Kidney tubule cell (primary cell): ENCODE measurements at regions not wholly inside any gene's neighbourhood (a gene's known extent, or its start where the extent isn't known, plus 50 kb on each side); places are given as distances from the start of the nearest gene placed in this dataset.
A peak's percentile ranks its signal among the peaks of the same experiment; 100 is the strongest.
"Not testable (repeated sequence)": the region's sequence is repeated elsewhere in the genome, so short reads cannot be mapped to it uniquely, and the experiment has no call there.

Experiments used
- DNase-seq: peaks from one replicate; pipeline ENCODE4 v3.0.0-alpha.2; 2018; ENCODE audit warnings: low spot score

DNA sequence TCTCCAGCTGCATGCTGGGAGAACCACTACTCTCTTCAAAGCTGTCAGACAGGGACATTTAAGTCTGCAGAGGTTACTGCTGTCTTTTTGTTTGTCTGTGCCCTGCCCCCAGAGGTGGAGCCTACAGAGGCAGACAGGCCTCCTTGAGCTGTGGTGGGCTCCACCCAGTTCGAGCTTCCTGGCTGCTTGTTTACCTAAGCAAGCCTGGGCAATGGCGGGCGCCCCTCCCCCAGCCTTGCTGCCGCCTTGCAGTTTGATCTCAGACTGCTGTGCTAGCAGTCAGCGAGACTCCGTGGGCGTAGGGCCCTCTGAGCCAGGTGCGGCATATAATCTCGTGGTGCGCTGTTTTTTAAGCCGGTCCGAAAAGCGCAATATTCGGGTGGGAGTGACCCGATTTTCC lies 215.0 kb downstream of the STIM2 start:
- DNase-seq: not testable (repeated sequence)

DNA sequence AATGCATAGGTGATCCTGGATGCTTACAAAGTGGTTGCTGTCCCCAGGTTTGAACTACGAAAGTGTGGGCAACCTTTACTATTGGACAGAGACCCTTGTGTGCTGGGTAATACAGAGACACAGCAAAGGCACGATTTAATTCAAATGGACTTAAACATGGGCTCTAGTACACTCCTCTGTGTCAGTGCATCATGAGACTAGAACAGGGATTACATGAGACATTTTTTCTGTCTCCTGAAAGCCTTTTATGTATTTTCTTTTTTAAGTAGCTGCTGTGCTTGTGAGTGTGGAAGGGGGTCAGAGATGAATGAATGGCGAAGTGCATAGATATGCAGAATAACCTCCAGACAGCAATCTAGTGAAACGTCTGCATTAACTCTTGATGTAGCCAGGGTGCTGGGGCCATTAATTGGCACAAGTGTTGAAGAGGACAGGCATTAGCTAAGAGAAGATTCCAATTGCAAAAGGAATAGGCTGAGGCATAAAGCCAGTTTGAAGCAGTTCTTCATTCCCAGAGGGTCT lies 218.4 kb downstream of the STIM2 start:
- DNase-seq: no peak

GRCh38 chr4:27081675-27082586 lies 221.3 kb downstream of the STIM2 start:
- no peak for DNase-seq

DNA sequence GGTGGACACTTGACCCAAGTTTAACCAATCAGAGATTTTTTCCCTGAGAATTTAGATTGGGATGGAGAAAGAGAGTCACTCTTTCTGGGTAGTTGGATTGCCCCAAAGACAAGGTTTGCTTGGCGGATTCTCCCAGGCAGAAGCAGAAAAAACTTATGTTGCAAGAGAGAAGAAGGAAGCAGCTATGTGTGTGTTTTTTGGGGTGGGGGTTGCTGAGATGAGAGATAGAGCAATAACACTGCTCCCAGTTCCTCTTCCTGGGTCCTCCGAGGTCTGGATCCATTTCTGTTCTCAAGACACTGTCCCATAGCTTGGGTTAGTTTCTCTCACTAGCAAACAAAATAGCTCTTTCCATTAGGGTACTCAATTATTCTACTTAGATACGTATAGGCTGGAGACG lies 222.1 kb downstream of the STIM2 start:
- DNase-seq: no peak

GRCh38 chr4:27084685-27085361 lies 224.2 kb downstream of the STIM2 start:
- DNase-seq: peak; percentile 17

GRCh38 chr4:27085396-27085795 lies 224.8 kb downstream of the STIM2 start:
- DNase-seq: no peak

DNA sequence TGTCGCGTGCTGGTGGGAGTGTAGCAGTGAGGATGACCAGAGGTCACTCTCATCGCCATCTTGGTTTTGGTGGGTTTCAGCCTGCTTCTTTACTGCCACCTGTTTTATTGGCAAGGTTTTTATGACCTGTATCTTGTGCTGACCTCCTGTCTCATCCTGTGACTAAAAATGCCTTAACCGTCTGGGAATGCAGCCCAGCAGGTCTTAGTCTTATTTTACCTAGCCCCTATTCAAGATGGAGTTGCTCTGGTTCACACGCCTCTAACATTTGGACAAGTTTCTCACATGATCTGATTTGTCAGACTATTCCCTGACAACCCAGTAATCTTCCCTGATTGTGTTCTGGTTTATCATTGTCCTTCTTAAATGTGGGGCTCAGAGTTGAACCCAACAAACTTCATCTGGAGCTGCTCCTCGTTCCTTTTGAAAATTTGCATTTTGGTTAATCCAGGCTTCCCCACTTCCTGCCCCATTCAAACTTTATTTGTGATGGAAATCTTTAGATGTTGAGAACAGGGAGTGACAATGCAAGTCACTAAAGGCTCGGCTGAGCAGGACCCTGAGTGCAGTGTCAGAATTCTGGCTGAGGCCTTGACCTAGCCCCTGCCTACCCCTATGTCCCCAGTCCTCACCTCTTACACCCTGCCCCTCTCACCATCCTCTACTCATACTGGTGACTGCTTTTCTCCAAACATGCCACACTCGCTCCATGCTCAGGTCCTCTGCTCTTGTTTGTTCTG lies 226.8 kb downstream of the STIM2 start:
- DNase-seq: no peak

GRCh38 chr4:27088491-27088890 lies 227.8 kb downstream of the STIM2 start:
- peak; percentile 49 for DNase-seq

GRCh38 chr4:27089186-27089585 lies 228.5 kb downstream of the STIM2 start:
- DNase-seq: no peak

DNA sequence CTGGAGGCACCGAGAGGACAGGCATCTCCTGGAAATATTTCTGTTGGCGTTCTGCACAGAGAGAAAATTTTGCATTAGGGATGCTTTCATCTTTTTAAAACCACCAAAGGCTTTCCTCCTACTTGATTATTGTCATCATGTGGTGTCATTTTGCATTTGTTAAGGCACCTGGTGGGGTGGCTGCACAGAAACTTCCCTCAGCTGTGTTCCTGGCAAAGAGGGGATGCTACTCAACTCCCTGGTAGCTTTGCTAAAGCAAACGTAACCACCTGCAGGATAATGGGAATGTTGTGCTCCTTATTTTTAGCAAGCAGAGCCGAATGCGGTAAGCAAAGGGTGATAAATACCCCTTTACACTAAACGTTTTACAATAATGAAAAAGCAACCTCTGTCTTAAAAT lies 229.8 kb downstream of the STIM2 start:
- no peak for DNase-seq

DNA sequence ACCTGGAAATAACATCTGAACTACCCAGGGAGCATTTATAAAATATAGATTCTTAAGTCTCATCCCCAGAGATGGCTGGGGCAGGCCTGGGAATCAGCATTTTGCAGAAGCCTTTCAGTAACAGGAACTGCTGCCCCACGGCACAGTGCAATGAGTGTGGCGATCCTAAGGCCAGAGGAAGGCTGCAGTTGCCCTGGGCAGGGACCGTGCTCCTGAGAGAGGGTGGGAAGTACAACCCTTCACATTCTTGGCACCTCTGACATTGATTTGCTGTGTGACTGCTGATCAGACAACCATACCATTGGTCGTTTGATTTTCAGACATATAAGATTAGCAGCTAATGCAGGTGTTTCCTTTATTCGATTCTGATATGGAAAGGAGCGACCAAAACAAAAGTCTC lies 233.6 kb downstream of the STIM2 start:
- no peak for DNase-seq

- DNase-seq: peak; percentile 46
Observed at GRCh38 chr4:27094783-27095182, 234.1 kb downstream of the STIM2 start.

DNA sequence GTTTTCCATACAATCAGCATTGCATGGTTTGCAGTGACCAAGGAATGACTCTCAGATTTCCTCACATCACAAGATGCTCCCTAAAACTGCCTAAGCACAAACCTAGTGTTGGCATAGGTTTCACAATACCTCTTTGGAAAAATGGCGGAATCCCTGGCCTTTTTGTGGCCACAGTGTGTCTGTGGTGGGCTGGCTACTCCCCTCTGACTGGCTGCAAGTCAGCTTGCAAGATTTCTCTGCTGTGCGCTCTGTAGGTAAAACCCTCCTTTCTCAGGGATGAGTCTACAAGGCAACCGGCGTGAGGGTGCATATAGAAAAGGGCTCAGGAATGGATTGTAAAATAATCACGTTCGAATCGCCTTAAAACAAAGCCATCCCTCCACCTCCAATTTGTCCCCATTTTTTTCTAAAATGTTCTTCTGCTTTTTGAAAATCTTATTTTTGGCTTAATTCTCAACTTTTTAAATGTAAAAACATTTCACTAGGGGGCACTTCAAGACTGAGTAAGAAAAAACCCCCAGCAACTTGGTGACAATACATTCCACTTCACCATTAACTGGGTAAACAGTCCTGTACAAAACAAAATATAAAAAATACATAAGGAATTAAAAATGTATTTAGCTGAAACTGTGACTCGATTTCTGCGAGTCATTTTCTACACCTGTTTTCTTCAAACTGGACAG lies 235.6 kb downstream of the STIM2 start:
- no peak for DNase-seq

GRCh38 chr4:27098034-27098433 lies 237.4 kb downstream of the STIM2 start:
- no peak for DNase-seq

GRCh38 chr4:27100713-27101112 lies 240.1 kb downstream of the STIM2 start:
- DNase-seq: peak; percentile 79

GRCh38 chr4:27101126-27101525 lies 240.5 kb downstream of the STIM2 start:
- DNase-seq: no peak

DNA sequence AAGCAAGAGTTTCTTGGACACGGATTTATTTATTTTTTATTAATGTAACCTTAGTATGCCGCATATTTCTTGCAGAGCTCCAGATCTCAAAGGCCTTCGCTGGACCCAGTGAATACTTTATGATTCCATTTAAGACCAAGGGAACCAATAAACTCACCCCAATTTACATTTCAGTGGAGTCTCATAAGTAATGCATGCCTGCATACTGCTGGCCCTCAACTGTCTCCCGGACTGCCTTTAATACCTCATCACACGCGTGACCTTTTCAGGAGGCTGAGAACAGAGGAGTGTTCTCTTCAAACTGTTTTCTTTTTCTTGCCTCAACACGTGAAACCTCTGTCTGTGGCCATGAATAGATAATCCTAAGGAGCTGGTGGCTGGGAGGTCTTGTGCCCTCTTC lies 240.9 kb downstream of the STIM2 start:
- no peak for DNase-seq

DNA sequence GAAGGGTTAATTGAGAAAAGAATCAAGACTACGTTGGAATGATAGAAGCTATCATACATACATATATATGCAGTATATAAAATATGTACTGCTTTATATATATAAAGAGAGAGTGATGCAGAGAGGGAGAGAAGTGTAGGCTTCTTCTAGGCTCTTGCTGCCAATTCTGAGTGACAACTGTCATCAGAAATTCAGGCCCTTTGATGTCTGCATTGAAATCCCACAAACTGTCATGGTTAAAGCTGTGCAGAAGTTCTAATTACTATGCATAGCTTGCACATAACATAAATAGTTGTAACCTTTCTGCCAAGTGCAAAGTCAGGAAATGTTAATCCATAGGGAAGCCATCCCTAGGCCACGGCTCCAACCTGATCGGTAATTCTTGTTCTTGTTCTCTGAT lies 251.0 kb downstream of the STIM2 start:
- no peak for DNase-seq

DNA sequence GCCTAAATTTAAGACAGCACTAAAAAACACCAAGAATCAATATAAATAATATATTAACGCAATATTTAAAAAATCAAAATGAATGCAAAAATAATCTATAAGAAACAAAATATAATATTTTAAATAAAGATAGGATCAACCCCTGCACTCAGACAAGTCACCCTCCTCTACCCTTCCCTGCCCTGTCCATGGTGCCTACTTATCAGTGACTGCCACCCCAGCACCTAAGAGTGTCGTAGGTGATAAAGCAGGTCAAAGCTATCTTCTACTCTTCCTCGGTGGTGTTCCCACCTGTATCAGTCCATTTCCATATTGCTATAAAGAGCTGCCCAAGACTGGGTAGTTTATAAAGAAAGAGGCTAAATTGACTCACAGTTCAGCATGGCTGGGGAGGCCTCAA lies 251.9 kb downstream of the STIM2 start:
- no peak for DNase-seq

DNA sequence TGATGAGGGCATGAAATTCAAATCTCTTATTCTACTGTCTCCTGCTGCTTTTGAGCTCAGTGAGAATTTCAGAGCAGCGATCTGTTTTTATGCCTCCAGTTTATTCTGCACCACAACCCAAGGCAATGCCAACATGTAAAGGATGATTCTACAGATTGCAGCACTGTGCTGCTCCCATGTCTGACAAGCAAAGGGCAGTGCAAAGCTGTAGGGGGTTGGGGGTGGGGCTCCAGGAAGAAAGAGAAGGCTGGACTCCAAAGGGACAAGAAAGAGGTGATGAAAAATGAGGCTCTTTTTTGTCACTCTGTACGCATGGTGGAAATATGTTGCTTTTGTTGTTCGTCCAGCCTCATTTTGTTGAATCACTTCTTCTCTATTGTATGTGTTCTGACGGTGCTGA lies 254.6 kb downstream of the STIM2 start:
- DNase-seq: no peak

DNA sequence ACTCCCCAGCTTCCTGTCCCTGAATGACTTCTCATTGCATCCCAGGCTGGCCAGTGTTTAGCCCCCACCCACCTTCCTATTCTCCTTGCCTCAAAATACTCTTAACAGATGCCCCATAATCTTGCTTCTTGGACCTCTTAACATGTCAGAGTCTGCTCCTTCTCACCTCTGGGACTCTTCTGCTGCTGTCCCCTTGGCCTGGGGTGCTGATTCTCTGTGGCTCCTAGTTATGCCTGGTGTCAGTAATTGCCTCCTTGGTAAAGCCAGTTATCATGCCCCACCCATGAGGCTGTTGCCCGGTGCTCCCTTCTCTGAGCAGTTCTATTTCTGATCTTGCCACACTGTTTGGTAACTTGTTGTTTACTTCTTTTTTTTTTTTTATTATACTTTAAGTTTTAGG lies 256.8 kb downstream of the STIM2 start:
- no peak for DNase-seq

- DNase-seq: no peak
Observed at GRCh38 chr4:27119239-27119638, 258.6 kb downstream of the STIM2 start.
